HepG2 (cell line): ENCODE measurements at regions not wholly inside any gene's neighbourhood (a gene's known extent, or its start where the extent isn't known, plus 50 kb on each side); places are given as distances from the start of the nearest gene placed in this dataset.

Source experiments
- ATAC-seq: fragments of 200-7000 bp; cut with Tn5 transposase; 3 replicates; pipeline ENCODE4 v1.9.1; 2020; ENCODE audit warnings: mild to moderate bottlenecking, moderate library complexity
- BruUV-seq: library from RNA; stranded (reverse); fragments of 400-500 nt; replicated peaks from 2 replicates; lab custom pipeline; 2021; lab: Mats Ljungman, UMichigan
- CTCF ChIA-PET: fragments of 300-600 bp; formaldehyde crosslinking; extraction: SDS; loops from one replicate; lab custom pipeline; 2021; ENCODE audit warnings: low total read pairs, inconsistent platforms, low intra/inter-chr PET ratio; lab: Yijun Ruan, JAX
- POLR2A ChIA-PET: fragments of 350-600 bp; sonication (Branson Sonifier 250); formaldehyde crosslinking; loops from one replicate; lab custom pipeline; 2020; ENCODE audit warnings: antibody characterized with exemption, inconsistent platforms; lab: Yijun Ruan, JAX
- DNase-seq: peaks from one replicate; pipeline ENCODE4 v3.0.0-alpha.2; 2015; ENCODE audit warnings: low spot score
- FAIRE-seq: peaks from 3 replicates; lab custom pipeline; 2011; peaks lifted over from hg19 to GRCh38; lab: Jason Lieb, UNC
- H2AFZ ChIP-seq: one replicate; pipeline ENCODE4 v1.6.1; 2011; ENCODE audit warnings: low read length, inconsistent platforms
- H3K27ac ChIP-seq: fragments of 300-600 bp; 3 replicates; pipeline ENCODE4 v1.8.0; 2011; ENCODE audit warnings: mixed run types, mild to moderate bottlenecking, mixed read lengths, low read length, inconsistent platforms; ENCODE audit not compliant: insufficient read depth; ENCODE audit errors: extremely low read length
- H3K27me3 ChIP-seq, 2 experiments: fragments of 200-600 bp in 1 of 2; 2 replicates in 1 of 2; 3 replicates in 1 of 2; pipeline versions ENCODE4 v1.6.0 to v1.8.0; 2011; ENCODE audit warnings: low read length in 2 of 2, mild to moderate bottlenecking in 2 of 2, moderate library complexity in 2 of 2, inconsistent platforms in 1 of 2; ENCODE audit not compliant: insufficient read depth in 2 of 2, control insufficient read depth in 1 of 2
- H3K36me3 ChIP-seq, 2 experiments: fragments of 200-600 bp in 1 of 2; replicated peaks in 1 of 2; 2 replicates in 1 of 2; 3 replicates in 1 of 2; pipeline versions ENCODE4 v1.5.1 to v1.8.0; 2011; ENCODE audit warnings: low read length in 2 of 2, inconsistent platforms in 1 of 2; ENCODE audit not compliant: insufficient read depth in 2 of 2, control insufficient read depth in 1 of 2
- H3K4me1 ChIP-seq: 2 replicates; pipeline ENCODE4 v1.5.1; 2012; ENCODE audit warnings: low read length, inconsistent platforms; ENCODE audit not compliant: insufficient read depth
- H3K4me2 ChIP-seq: 2 replicates; pipeline ENCODE4 v1.6.0; 2011; ENCODE audit warnings: low read depth, low read length, inconsistent platforms
- H3K4me3 ChIP-seq, 3 experiments: fragments of 200-600 bp in 1 of 3; sonication (generic), shearing (Covaris generic) in 1 of 3; replicated peaks in 1 of 3; 2 replicates each; pipeline ENCODE4 v1.5.1; 2011 to 2016; ENCODE audit warnings: low read length in 3 of 3, inconsistent platforms in 2 of 3, low read depth in 2 of 3, mild to moderate bottlenecking in 2 of 3, control low read depth in 1 of 3, mixed read lengths in 1 of 3; ENCODE audit not compliant: insufficient read depth in 1 of 3
- H3K79me2 ChIP-seq: one replicate; pipeline ENCODE4 v1.6.1; 2011; ENCODE audit warnings: low read length, inconsistent platforms; ENCODE audit not compliant: insufficient read depth
- H3K9ac ChIP-seq: 2 replicates; pipeline ENCODE4 v1.6.0; 2011; ENCODE audit warnings: mild to moderate bottlenecking, low read depth, low read length, inconsistent platforms; ENCODE audit not compliant: insufficient read depth
- H3K9me3 ChIP-seq: 2 replicates; pipeline ENCODE4 v1.5.1; 2012; ENCODE audit warnings: mild to moderate bottlenecking, low read length
- H4K20me1 ChIP-seq: 2 replicates; pipeline ENCODE4 v1.6.0; 2011; ENCODE audit warnings: inconsistent platforms, mild to moderate bottlenecking, low read length, moderate library complexity; ENCODE audit not compliant: insufficient read depth
- EP300 ChIP-seq, 3 experiments: sonication (generic) in 1 of 3; formaldehyde crosslinking in 1 of 3; IDR thresholded peaks; 2 replicates each; pipeline versions ENCODE4 v1.5.1 to v1.6.1; 2011 to 2020; ENCODE audit warnings: low read depth in 2 of 3, low read length in 2 of 3, borderline replicate concordance in 1 of 3, improper control_type of control experiment in 1 of 3, mild to moderate bottlenecking in 1 of 3, missing genetic modification reagents in 1 of 3, moderate library complexity in 1 of 3
- MYNN ChIP-seq: sonication (generic); formaldehyde crosslinking; IDR thresholded peaks from 2 replicates; pipeline ENCODE4 v1.4.0; 2020; ENCODE audit warnings: mild to moderate bottlenecking, low read depth, missing genetic modification reagents
- NR2F1 ChIP-seq, 2 experiments: fragments of 450-650 bp in 1 of 2; formaldehyde crosslinking in 1 of 2; IDR thresholded peaks; 2 replicates each; pipeline versions ENCODE4 v1.5.0 to v1.6.1; 2016 to 2020; ENCODE audit warnings: mild to moderate bottlenecking in 1 of 2, missing compliant biosample characterization in 1 of 2, missing genetic modification reagents in 1 of 2, moderate library complexity in 1 of 2
- REL ChIP-seq: sonication (generic); formaldehyde crosslinking; conservative IDR thresholded peaks from 2 replicates; pipeline ENCODE4 v1.8.0; 2022; ENCODE audit warnings: mild to moderate bottlenecking, missing genetic modification reagents, moderate library complexity
- RFX5 ChIP-seq: IDR thresholded peaks from 2 replicates; pipeline ENCODE4 v1.6.1; 2011; ENCODE audit warnings: low read depth, low read length, improper control_type of control experiment
- U2AF1 ChIP-seq: fragments of 200-400 bp; formaldehyde crosslinking; optimal IDR thresholded peaks from 2 replicates; pipeline ENCODE3; 2017; ENCODE audit warnings: mild to moderate bottlenecking, low read depth, low read length
- ZNF282 ChIP-seq: fragments of 450-650 bp; IDR thresholded peaks from 2 replicates; pipeline ENCODE4 v1.6.1; 2018; ENCODE audit not compliant: partially characterized antibody
- ZNF3 ChIP-seq: IDR thresholded peaks from 2 replicates; pipeline ENCODE4 v1.7.0; 2017; ENCODE audit warnings: inconsistent platforms
- ZNF329 ChIP-seq: sonication (generic); formaldehyde crosslinking; IDR thresholded peaks from 2 replicates; pipeline ENCODE4 v1.9.0; 2021; ENCODE audit warnings: low read depth, mild to moderate bottlenecking, missing genetic modification reagents
- WGBS: methylation state at CpG from one replicate; pipeline ENCODE4 v1.1.6; 2017; ENCODE audit warnings: low lambda C conversion rate; 5-methylcytosine and 5-hydroxymethylcytosine counted together
- in situ Hi-C: cut with HindIII; loops from 2 replicates; pipeline ENCODE4 v1.10.0; 2017; ENCODE audit warnings: low pct_unique_long_range_greater_than_20kb; ENCODE audit not compliant: extremely low pct_ligation_motif_present
- intact Hi-C: fragments of 100-400 bp; cut with micrococcal nuclease; formaldehyde crosslinking; loops from one replicate; pipeline ENCODE4 v1.10.0; 2022; ENCODE audit not compliant: unreplicated experiment
- TF ChIP-seq, protein P1 (sequence below): sonication (generic); formaldehyde crosslinking; IDR thresholded peaks from 2 replicates; pipeline ENCODE4 v1.4.0; 2020; ENCODE audit warnings: mild to moderate bottlenecking, missing genetic modification reagents
- TF ChIP-seq, protein P2 (sequence below): sonication (generic); formaldehyde crosslinking; IDR thresholded peaks from 2 replicates; pipeline ENCODE4 v1.8.1; 2022; ENCODE audit warnings: low read depth, mild to moderate bottlenecking, missing genetic modification reagents
- TF ChIP-seq, protein P3 (sequence below): sonication (generic); formaldehyde crosslinking; IDR thresholded peaks from 2 replicates; pipeline ENCODE4 v1.4.0; 2020; ENCODE audit warnings: missing genetic modification reagents, borderline replicate concordance

DNA sequence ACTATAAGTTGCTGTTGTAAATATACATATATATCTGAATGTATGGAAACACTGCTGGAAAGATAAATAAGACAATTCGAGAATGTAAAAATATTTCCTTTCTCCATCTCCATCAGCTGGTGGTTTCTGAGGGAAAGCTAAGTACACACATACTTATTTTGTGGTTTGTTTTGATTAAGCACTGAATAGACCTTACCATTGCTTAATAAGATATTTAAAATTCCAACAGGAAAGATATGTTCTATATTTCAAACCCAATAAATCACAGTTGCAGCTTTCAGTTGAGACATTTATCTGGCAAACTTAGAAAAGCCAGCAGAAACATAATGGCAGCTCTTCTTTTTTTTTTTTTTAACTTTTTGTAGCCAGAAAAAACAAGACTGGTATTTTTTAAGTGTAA, 160.4 kb downstream of the VGLL3 start:
- Histone ChIP-seq H3K4me1 (no peaks in the 10 kb centered on the region), H2AFZ (no peak overlapping the region), H3K4me2 (no peak overlapping the region), H3K27ac (no peak overlapping the region), H3K9ac (no peak overlapping the region), H3K79me2 (no peaks in the 10 kb centered on the region), H3K9me3 (no peaks in the 10 kb centered on the region), H3K36me3 (no peaks in the 10 kb centered on the region), H4K20me1 (no peaks in the 10 kb centered on the region)
- CTCF ChIA-PET: no interaction called here
- POLR2A ChIA-PET: no interaction called here
- in situ Hi-C loops (no loop called here), intact Hi-C loops (no loop called here)
- ATAC-seq (no peak), FAIRE-seq (no peak), DNase-seq (no peak)
- BruUV-seq: no TSS peak
- TF ChIP-seq REL (CRISPR knock-in tag) (no peak), ZNF282 (no peak), MYNN (no peak), RFX5 (no peak), ZNF329 (CRISPR knock-in tag) (no peak), EP300 (IDR thresholded peaks at IDR 0.05; ENCODE audit: low read depth in 2 of 2, low read length in 2 of 2) (no peak), EP300 (CRISPR knock-in tag; IDR thresholded peaks at IDR 0.05; ENCODE audit: borderline replicate concordance) (no peak), U2AF1 (no peak), ZNF3 (CRISPR knock-in tag) (no peak), NR2F1 (CRISPR knock-in tag; IDR thresholded peaks at IDR 0.05) (no peak)
- TF ChIP-seq, protein P1, sequence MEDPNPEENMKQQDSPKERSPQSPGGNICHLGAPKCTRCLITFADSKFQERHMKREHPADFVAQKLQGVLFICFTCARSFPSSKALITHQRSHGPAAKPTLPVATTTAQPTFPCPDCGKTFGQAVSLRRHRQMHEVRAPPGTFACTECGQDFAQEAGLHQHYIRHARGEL: no peak
- TF ChIP-seq, protein P2, sequence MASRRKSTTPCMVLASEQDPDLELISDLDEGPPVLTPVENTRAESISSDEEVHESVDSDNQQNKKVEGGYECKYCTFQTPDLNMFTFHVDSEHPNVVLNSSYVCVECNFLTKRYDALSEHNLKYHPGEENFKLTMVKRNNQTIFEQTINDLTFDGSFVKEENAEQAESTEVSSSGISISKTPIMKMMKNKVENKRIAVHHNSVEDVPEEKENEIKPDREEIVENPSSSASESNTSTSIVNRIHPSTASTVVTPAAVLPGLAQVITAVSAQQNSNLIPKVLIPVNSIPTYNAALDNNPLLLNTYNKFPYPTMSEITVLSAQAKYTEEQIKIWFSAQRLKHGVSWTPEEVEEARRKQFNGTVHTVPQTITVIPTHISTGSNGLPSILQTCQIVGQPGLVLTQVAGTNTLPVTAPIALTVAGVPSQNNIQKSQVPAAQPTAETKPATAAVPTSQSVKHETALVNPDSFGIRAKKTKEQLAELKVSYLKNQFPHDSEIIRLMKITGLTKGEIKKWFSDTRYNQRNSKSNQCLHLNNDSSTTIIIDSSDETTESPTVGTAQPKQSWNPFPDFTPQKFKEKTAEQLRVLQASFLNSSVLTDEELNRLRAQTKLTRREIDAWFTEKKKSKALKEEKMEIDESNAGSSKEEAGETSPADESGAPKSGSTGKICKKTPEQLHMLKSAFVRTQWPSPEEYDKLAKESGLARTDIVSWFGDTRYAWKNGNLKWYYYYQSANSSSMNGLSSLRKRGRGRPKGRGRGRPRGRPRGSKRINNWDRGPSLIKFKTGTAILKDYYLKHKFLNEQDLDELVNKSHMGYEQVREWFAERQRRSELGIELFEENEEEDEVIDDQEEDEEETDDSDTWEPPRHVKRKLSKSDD (CRISPR knock-in tag): no peak
- TF ChIP-seq, protein P3, sequence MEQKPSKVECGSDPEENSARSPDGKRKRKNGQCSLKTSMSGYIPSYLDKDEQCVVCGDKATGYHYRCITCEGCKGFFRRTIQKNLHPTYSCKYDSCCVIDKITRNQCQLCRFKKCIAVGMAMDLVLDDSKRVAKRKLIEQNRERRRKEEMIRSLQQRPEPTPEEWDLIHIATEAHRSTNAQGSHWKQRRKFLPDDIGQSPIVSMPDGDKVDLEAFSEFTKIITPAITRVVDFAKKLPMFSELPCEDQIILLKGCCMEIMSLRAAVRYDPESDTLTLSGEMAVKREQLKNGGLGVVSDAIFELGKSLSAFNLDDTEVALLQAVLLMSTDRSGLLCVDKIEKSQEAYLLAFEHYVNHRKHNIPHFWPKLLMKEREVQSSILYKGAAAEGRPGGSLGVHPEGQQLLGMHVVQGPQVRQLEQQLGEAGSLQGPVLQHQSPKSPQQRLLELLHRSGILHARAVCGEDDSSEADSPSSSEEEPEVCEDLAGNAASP (CRISPR knock-in tag): no peak
- TF ChIP-seq, all 625 proteins: peak for 0
- 3% methylated on average over 1 of the region's 1 CpG for WGBS
- no peak overlapping the region for H3K4me3 ChIP-seq
- H3K27me3 ChIP-seq: 0 out of 5 replicates have a peak, but pooled peaks cover 0 to 2% of the 10 kb centered on the region in 2 experiments
